Body of pancreas (tissue), 4 donors: ENCODE measurements at regions not wholly inside any gene's neighbourhood (a gene's known extent, or its start where the extent isn't known, plus 50 kb on each side); places are given as distances from the start of the nearest gene placed in this dataset.

Experiments used
- CTCF ChIP-seq, 7 experiments: fragments of 450-650 bp in 4 of 7; fragments of 200-600 bp in 3 of 7; sonication (generic) in 3 of 7; IDR thresholded peaks; one replicate each; pipeline ENCODE4 v1.5.1; 2016 to 2019; ENCODE audit warnings: antibody characterized with exemption in 7 of 7
- POLR2A ChIP-seq, 3 donors: fragments of 450-650 bp; IDR thresholded peaks; one replicate each; pipeline ENCODE4 v1.6.1; 2016; ENCODE audit warnings: antibody characterized with exemption in 3 of 3, mild to moderate bottlenecking in 2 of 3

GRCh38 chr4:14743172-14743571, 259.1 kb upstream of the CPEB2 start:
- TF ChIP-seq CTCF (IDR thresholded peaks at IDR 0.05) = no peak
- no peak for TF ChIP-seq POLR2A (IDR thresholded peaks at IDR 0.05)
